ENCODE measurements at regions not wholly inside any gene's neighbourhood (a gene's known extent, or its start where the extent isn't known, plus 50 kb on each side); places are given as distances from the start of the nearest gene placed in this dataset.
"Not testable (repeated sequence)": the region's sequence is repeated elsewhere in the genome, so short reads cannot be mapped to it uniquely, and the experiment has no call there.

GRCh38 chr12:47343684-47344567, 264.2 kb upstream of the AMIGO2 start:
- DNase-seq: no peak

GRCh38 chr12:47340411-47341015, 260.8 kb upstream of the AMIGO2 start:
- DNase-seq: no peak

DNA sequence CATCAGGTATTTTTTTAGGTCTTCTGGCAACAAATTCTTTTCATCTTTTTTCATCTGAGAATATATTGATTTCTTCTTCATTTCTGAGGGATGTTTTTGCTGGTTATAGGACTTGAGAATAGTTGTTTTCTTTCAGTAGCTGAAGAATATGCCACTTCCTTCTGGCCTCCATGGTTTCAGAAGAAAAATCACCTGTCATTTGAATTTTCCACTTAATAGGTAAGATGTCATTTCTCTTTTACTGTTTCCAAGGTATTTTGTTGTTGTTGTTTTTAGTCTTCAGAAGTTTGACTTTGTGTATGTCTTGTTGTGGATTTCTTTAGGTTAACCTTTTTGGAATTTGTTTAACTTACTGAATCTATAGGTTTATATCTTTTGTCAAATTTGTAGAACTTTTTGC, 257.8 kb upstream of the AMIGO2 start:
- no peak for DNase-seq

- not testable (repeated sequence) for DNase-seq
These were observed 253.6 kb upstream of the AMIGO2 start for GRCh38 chr12:47333271-47333858.

GRCh38 chr12:47328831-47329545, 249.2 kb upstream of the AMIGO2 start:
- no peak for DNase-seq

DNA sequence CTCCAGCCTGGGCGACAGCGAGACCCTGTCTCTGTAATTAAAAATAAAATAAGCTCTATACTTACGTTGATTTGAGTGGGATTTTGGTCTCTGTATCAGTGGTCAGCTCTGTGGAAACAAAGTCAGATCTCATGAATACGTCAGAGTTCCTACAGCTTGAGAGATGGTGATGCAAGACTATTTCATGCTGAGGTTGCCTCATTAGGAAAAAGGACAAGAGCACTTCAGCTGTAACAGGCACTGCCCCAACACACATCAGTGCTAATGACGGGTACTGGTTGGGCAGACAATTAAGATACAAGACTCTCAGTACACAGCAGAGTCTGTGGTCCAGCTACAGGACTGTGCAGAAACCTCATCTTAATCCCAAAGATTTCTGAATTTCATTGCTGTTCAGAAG, 246.4 kb upstream of the AMIGO2 start:
- no peak for DNase-seq

- no peak for DNase-seq
These were observed 244.0 kb upstream of the AMIGO2 start for GRCh38 chr12:47323802-47324201.

- DNase-seq: no peak
These were observed 241.7 kb upstream of the AMIGO2 start for GRCh38 chr12:47321436-47321835.

DNA sequence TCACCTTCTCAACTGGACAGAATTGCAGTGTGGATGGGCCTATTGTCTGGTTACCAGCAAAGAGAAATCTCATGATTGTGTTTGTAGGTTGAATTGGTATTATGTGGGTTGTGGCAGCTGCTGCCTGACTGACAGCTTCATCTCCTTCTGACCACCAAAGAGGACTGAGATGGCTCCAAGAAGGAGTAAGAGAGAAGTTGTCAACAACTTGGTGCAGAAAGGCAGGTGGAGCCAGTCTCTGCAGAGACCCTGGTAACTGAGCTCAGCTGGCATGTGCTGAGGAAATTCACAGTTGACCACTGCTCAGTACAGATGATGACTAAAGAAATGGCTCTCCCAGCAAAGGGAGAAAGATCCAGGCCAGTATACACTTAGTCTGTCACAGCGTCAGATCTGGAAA, 240.0 kb upstream of the AMIGO2 start:
- DNase-seq: no peak

- DNase-seq: no peak
These were observed 239.2 kb upstream of the AMIGO2 start for GRCh38 chr12:47318963-47319362.

GRCh38 chr12:47317175-47317915, 237.6 kb upstream of the AMIGO2 start:
- DNase-seq: peak; percentile 0

DNA sequence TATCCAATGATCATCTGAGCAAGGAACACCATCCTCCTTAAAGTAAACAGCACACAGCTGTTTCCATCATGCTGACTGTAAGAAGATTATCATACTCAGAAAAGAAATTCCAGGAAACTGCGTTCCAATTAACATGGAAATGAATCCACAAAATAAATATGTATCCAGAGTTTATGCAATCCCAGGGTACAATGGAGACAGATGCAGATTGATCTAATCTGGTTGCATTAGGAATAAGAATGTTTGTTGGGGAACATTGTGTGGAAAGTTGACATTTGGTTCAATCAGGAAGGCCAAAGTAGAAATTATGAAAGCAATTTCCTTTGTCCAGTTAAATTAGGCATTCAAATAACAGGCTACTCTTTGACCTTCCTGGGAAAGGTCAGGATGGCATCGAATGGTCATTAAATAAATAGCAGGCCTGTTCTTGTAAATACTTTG, 236.9 kb upstream of the AMIGO2 start:
- DNase-seq: no peak

DNA sequence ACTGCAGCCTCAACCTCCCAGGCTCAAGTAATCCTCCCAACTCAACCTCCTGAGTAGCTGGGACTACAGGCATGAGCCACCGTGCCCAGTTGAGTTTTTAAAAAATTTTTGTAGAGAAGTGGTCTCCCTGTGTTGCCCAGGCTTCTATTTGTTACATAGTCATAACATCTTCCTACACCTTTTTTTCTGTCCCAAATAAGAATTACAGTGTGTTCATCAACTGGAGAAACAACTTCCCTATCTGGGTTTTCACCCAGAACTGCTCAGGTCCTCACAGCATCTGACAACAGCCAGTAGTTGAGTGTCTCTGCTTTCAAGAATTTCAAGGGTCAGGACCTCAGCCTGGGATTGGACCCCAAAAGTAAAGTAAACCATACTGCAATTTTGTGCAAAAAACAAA, 235.2 kb upstream of the AMIGO2 start:
- no peak for DNase-seq

DNA sequence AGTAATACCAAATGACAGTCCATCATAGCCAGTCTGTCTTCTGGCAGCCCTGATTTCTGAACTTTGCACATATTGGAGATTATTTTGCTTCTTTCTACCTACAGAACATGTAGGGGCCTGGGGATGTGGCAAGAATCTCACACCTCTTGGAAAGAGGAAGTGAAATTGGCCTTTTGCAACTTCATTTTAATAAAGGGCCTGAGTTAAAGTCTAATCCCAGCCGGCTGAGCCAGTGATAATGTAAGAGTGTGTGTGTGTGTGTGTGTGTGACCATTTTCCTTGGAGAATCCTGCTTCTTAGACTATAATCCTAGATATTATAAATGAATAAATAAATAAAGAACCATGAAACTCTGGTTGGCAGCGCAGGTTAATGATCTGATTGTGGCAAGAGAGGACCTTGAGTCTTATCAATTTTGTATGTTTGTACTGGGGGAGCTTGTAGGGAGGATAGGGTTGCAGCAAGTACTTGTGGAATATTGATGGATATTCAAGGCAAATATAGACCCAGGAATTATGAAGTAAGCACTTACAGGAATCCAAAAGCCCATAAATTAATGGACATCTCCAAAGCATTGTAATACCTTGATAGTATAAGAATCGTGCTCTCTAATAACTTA, 233.2 kb upstream of the AMIGO2 start:
- DNase-seq: peak; percentile 54

GRCh38 chr12:47312147-47312546, 232.4 kb upstream of the AMIGO2 start:
- DNase-seq: no peak

DNA sequence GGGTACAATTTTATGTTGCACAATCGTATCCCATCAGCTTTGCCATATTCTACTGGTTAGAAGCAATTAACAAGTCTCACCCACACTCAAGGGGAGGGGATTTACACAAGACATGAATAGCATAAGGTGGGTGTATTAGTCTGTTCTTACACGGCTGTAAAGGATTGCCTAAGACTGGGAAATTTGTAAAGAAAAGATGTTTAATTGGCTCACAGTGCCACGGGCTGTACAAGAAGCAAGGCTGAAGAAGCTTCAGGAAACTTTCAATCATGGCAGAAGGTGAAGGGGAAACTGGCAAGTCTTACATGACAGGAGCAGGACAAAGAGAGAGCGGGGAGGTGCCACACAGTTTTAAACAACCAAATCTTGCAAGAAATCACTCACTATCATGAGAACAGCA, 231.8 kb upstream of the AMIGO2 start:
- DNase-seq: no peak

- DNase-seq: no peak
These were observed 231.3 kb upstream of the AMIGO2 start for GRCh38 chr12:47311010-47311409.

DNA sequence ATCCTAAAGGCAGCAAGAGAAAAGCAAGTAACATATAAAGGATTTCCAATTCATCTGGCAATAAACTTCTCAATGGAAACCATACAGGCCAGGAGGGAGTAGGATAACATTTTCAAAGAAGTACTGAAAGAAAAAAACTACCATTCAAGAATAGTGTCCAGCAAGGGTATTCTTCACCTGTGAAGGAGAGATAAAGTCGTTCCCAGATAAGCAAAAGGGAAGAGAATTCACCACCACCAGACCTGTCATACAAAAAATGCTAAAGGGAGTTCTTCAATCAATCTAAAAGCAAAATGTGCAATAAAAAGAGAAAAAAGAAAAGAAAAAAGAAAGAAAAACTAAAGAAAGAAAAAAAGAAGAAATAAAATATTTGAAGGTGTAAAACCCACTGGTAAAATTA, 228.9 kb upstream of the AMIGO2 start:
- no peak for DNase-seq

- DNase-seq: peak; percentile 44
These were observed 228.1 kb upstream of the AMIGO2 start for GRCh38 chr12:47307680-47308399.

DNA sequence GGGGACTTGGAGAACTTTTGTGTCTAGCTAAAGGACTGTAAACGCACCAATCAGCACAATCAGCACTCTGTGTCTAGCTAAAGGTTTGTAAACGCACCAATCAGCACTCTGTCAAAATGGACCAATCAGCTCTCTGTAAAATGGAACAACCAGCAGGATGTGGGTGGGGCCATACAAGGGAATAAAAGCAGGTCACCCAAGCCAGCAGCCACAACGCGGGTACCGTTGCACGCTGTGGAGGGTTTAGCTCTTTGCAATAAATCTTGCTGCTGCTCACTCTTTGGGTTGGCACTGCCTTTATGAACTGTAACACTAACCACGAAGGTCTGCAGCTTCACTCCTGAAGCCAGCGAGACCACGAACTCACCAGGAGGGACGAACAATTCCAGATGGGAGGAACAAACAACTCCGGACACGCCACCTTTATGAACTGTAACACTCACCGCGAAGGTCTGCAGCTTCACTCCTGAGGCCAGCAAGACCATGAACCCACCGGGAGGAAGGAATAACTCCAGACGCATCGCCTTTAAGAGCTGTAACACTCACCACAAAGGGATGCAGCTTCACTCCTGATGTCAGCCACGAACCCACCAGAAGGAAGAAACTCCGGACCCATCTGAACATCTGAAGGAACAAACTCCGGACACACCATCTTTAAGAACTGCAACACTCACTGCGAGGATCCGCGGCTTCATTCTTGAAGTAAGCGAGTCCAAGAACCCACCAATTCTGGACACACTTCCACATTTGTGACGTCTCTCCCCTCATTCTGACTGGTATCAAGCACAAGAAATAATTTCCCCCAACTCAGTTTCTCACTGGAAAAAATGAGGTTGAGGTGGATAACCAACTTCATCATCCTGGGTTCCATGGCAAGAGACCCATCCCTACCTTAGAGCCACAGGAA, 227.3 kb upstream of the AMIGO2 start:
- DNase-seq: peak; percentile 3

All from MV-4-11 (cell line).